Suppressor macrophage (primary cell): ENCODE measurements at regions not wholly inside any gene's neighbourhood (a gene's known extent, or its start where the extent isn't known, plus 50 kb on each side); places are given as distances from the start of the nearest gene placed in this dataset.

Experiments
- DNase-seq, 4 experiments: peaks; one replicate each; pipeline ENCODE4 v3.0.0-alpha.2; 2020 to 2022

DNA sequence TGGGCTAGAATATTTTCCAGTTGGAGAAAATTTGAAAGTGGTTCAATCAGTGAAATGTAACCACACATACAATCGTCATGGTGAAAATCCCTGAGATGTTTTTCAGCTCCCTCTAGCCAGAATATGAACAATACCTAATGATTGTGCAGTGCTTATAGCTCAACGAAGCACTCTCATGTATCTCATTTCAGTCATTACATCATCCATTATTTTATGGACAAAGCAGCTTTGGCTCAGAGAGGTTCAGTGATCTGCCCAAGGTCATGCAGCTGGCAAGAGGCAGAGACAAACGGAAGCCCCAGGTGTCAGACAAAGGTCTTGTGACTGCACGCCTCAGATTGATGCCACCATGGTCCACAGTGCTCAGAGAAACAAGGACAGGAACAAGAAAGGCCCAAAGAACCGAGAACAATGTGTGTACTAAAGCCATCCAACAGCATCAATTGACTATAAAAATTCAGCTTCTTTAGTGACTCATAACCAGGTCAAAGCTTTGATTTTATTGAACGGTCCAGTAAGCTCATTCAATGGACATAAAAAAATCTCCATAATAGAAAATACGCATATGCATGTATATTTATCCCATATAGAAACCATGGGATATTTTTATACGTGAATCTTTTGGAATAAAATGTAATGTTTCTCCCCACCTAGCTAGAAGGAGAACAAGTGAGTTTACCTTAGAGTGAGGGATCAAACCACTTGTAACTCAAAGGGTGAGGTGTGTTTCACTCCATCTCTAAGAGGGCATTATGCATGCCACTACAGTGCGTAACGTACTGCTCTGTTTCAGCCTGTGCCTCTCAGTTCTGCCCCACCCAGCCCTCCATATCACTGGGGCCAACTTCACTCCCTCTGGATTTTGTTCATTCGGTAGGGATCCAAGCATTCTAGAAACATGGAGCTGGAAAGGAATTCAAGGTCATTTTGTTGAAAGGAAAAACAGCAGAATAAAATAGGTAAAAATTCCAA, 141.8 kb downstream of the GRIN2B start:
- DNase-seq, result no peak

DNA sequence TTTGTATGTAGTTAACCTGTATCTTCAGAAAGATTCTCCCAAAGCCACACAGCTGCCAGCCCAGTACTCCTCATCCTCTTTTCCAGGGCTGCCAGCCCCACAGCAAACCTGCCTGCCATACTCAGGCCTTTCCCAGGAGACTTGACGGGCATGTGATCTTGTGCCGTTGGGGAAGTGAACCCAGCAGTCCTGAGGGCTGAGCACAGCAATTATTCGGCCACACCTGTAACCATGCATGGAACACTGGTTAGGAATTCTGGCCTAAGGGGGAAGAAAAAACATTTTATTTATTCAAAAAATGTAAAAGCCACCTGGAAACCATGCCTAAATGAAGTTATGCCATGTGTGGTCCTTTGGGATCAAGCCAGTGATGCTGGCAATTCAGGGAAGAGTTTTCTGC, 145.3 kb downstream of the GRIN2B start:
- DNase-seq, result no peak

DNA sequence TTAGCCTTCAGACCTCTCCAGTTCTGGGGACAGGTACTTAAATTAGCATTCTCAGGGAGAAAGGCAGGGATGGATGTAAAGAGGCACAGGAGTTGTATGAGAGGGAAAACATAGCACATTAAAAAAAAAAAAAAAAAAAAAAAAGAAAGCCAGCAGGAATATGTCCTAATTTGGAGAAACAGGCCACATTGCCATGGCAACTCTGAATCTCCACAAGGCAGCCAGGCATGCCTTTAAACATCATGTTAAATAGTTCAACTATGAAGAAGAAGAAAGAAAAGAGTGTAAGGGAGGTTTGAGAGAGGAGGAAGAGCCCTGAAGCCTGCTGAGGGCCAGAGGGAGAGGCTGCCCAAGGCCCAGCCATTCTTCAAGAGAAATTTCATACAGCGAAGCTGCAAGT, 145.8 kb downstream of the GRIN2B start:
- no peak for DNase-seq

DNA sequence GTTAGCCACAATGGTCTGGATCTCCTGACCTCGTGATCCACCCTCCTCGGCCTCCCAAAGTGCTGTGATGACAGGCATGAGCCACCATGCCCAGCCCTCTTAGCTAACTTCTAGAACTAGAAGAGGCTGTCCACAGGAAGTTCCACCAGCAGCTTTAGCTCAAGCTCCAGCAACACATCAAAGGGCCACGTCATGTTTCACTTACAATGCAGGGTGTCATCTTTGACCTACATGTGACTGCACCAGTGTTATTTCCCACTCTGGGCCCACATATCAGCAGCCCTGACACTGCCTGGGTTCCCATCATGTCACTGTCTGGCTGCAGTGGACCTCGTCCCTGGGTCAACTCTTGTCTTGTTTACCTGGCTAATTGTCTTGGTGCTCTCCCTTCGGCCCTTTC, 147.2 kb downstream of the GRIN2B start:
- no peak for DNase-seq

DNA sequence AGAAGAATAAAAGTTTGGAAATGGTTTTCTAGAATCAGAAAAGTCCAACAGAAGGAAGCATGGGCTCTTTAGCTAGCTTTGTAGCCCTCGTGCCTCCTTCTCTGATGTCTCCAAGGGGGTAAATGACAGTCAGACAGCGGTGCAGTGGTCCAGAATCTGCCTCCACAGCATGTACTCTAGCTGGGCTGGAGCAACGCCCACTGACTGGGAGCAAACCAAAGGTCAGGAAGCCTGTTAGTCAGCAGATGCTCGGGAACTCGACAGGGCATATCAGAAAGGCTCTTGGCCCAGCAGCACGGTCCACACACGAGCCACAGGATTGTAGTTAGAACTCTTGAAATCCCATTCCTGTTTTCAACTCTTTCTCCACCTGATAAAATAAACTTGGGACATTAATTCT, 164.3 kb downstream of the GRIN2B start:
- DNase-seq, result no peak

GRCh38 chr12:13816394-13816793, 165.0 kb downstream of the GRIN2B start:
- DNase-seq, result no peak

DNA sequence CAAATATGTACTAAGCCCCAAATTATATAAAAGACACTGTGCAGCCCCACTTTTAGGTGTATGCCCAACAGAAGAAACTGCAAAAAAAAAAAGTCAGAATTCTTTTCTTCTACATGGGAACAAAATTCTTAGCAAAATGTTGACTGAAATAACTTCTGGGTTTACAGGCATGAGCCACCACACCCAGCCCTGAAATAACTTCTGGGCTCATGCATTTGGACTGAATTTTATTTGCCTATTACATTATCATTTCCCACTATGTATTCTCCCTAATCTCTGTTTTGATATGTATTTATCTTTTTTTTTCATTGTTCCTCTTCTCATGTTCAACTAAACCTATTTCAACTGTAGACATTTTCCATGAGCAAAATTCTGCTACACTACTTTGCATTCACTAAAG, 169.2 kb downstream of the GRIN2B start:
- no peak for DNase-seq

DNA sequence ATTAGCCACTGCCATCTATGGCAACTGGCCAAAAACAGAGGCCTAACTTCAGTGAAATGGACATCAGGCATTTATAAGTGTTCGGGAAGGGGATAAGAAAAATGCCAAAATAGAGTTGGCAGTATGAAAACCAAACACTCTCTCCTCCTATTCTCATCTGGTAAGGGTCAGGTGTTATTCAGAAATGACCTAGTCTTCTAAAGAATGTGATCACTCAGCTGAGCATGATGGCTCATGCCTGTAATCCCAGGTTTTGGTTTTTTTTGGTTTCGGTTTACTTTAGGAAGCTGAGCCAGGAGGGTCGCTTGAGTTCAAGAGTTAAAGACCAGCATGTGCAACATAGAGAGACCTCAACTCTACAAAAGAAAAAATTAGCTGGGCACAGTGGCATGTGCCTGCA, 170.3 kb downstream of the GRIN2B start:
- no peak for DNase-seq

GRCh38 chr12:13805041-13805440, 176.4 kb downstream of the GRIN2B start:
- DNase-seq, result no peak

- DNase-seq, result no peak
These were observed 179.9 kb downstream of the GRIN2B start for GRCh38 chr12:13801543-13801942.

GRCh38 chr12:13799574-13799973, 181.8 kb downstream of the GRIN2B start:
- DNase-seq, result no peak

GRCh38 chr12:13798162-13798561, 183.2 kb downstream of the GRIN2B start:
- no peak for DNase-seq

- DNase-seq, result no peak
These were observed 186.7 kb downstream of the GRIN2B start for GRCh38 chr12:13794706-13795105.

DNA sequence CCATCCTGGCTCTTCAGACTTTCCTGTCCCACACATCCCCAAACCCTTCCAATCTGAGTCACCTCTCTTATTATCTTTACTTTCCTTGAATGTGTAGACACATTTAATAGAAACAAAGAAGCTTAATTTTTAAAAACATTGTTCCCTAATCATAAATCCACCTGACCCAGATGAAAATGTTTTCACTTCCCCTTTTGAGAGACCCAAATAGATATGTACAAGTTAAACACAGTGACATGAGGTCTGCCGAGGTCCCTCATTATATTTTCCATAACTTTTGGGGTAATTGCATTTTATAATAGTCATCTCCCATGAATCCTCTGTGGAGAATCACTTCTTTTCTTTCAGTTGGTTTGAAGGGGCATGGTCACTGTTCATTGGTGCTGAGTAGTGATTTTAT, 191.1 kb downstream of the GRIN2B start:
- DNase-seq, result no peak

DNA sequence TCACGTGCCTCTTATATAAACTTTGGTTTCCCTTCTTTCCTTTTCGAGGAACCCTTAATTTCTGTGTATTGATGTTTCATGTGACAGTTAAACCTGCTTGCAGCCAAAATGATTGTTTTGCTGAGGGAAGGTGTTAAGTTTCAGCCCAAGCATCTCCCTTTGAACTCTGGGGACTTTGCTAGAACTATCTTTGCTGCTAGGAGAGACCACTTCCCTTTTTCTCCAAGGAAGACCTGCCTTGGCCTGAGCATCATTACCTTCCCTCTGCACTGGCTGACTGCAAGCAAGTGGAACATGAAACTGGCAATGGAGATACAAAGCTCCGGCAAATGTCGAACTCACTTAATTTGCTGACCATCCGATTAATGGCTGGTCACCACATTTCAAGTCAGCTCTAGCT, 192.8 kb downstream of the GRIN2B start:
- no peak for DNase-seq

- no peak for DNase-seq
These were observed 194.8 kb downstream of the GRIN2B start for GRCh38 chr12:13786646-13787045.

DNA sequence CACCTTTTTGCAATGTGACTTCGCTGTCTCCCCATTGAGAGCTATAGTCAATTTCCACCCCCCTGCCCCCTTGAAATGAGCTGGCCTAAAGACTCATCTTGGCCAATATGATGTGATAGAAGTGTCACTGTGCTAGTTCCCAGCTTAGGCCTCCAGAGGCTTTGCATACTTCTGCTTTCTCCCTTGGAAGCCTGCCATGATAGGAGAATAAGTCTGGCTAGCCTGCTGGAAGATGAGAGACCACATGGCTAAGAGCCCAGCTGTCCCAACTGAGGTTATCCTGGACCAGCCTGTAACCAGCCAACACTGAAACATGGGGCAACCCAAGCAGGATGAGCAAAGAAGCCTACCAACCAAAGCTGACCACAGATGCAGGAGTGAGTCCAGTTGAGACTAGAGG, 196.9 kb downstream of the GRIN2B start:
- peak in 2 of 4 experiments; percentile 1 to 2 for DNase-seq

DNA sequence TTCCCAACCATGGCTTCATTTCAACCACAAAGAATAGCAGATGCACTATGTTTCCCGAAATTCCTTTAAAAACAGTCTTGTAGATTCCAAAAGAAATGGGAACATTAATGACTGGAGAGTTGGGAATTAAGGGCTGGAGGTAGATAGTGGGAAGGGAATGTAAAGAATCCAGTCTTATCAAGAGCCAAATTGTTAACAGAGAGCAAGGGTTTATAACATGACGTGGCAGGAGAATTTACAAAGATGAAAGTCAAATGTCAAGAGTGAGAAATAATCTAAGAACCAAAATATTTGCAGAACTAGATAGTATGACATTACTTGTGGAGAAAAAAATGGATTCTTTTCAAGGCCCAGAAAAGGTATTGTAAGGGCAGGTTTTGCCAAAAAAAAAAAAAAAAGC, 200.9 kb downstream of the GRIN2B start:
- DNase-seq, result no peak

DNA sequence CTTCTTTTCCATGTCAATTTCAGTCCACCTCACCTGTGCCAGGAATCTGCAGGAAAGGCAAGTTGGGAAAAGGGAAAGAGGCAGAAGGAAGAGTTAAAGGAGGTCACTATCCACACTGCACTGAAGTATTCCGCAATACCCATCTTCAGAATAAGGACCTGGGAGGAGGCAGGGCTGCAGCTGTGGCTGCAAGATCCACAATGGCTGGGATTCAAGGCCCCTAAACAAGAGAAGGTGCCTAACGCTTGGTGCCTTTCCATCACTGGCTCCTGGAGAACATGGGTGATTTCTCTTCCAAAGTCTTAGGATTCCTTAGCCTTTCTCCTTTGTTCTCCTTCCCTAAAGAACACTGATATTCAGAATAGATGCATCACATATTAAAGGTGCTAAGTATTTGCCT, 204.0 kb downstream of the GRIN2B start:
- no peak for DNase-seq

- no peak for DNase-seq
These were observed 209.1 kb downstream of the GRIN2B start for GRCh38 chr12:13772264-13772663.

GRCh38 chr12:13770576-13770975, 210.8 kb downstream of the GRIN2B start:
- DNase-seq, result no peak

DNA sequence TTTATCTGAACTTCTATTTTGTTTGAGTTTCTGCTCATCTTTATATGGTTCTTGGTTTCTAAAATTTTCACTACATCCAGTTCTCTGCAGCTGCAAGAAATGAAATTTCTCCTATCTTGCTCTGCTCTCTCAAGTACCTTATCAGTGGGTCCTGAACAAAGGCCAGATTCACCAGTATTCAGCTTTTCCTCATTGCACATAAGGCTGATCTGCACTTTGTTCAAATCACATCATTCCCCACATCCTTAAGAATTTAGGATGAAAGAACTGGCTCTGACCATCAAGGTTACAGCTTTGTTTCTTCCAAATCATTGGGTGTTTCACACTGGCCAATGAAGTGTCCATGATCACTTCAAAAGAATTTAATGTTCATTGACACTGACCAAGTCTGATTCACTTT, 211.4 kb downstream of the GRIN2B start:
- no peak for DNase-seq

DNA sequence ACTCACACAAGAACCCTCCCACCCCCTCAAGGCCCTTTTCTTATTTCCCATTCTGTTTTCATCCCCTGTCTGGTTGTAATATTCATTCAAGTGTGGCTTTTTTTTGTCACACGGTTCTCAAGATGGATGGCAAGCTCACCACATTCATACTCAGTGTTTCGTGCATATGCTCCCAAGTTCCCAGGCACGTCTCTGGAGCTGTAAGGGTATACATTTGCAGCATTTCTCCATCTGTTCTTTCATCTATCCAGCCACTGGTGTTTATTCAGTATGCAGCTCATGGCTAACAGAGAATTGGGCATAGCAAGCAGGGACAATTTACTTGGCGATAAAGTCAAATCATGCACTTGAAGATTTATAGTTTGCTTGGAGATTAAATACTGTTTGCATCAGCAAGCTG, 212.1 kb downstream of the GRIN2B start:
- no peak for DNase-seq

DNA sequence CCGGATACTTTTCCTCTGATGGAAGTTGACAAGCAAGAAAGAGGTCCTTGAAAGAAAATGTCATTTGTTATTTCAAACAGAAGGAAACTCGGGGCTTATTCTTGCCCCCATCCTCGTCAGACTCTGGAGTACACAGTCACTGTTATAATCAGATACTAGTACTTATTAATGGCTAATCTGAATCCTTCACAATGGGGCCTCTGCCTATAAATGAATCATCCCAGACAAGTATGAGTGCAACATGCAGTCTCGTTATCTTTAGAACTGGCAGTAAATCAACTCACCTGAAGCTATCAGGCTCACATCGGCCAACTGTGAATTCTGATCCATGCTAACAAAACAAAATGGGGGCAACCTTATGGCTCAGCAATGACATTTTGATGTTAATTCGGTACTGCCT, 216.7 kb downstream of the GRIN2B start:
- no peak for DNase-seq

GRCh38 chr12:13749389-13749788, 232.0 kb downstream of the GRIN2B start:
- DNase-seq, result no peak
